ENCODE measurements at regions not wholly inside any gene's neighbourhood (a gene's known extent, or its start where the extent isn't known, plus 50 kb on each side); places are given as distances from the start of the nearest gene placed in this dataset.

GRCh38 chr1:59033761-59034160, 249.9 kb upstream of the JUN start:
- no peak for DNase-seq

DNA sequence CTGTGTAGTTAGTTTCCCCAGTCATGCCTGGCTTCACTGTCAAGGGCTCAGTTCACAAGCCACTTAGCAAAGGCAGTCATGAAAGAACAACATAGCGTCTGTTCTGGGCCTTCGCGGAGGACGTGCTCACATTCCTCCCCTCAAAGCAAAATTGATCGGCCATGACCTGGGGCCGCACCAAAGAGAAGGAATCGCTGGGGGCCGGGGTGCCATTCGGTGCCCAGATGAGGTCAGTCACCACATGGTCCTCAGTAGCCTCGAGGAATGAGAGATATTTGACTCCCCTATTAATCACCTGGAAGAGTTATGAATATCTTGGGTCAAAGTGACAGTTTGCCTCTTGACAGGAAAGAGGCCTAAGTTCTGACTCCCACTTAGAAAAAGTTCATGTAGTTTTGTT, 251.1 kb upstream of the JUN start:
- DNase-seq = no peak

DNA sequence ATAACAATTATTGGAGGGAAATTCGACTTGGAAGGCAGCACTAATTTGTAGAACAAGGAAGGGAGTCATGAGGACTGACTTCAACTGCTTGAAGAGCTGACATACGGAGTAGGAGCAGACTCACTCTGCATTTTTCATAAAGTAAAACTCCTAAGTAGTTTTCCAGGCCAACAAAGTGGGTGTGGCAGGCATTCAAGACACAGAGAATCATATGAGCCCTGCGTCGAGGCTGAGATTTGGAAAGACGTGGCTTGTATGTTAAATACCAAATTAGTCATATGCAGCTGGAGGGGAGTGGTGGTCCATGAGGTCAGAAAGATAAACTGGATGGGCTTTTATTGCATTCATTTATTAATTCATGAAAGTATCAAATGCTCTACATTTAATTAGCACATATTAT, 255.7 kb upstream of the JUN start:
- no peak for DNase-seq

GRCh38 chr1:59040486-59040885, 256.4 kb upstream of the FGGY start:
- DNase-seq = no peak

GRCh38 chr1:59041646-59042277, 255.1 kb upstream of the FGGY start:
- no peak for DNase-seq

DNA sequence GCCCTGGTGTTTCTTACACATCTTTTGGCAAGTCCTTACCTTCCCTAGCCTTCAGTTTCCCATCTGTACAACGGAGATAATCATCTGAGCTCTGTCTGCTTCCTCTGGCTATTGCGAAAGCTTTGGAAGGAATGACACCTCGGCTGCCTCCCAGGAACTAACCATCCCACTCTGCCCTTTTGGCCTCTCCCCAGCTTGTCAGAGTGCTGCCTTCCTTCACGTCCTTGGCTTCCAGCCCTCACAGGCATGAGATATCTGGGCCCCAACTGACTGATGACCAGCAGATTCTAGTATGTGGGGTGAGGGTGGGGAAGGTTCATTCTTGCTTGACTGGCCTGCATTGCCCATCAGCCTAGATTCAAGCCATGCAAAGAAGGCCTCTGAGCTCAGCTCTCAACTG, 253.1 kb upstream of the FGGY start:
- DNase-seq = no peak

GRCh38 chr1:59044535-59045121, 252.3 kb upstream of the FGGY start:
- DNase-seq = no peak

GRCh38 chr1:59045137-59045536, 251.8 kb upstream of the FGGY start:
- no peak for DNase-seq

GRCh38 chr1:59045636-59046035, 251.3 kb upstream of the FGGY start:
- no peak for DNase-seq

DNA sequence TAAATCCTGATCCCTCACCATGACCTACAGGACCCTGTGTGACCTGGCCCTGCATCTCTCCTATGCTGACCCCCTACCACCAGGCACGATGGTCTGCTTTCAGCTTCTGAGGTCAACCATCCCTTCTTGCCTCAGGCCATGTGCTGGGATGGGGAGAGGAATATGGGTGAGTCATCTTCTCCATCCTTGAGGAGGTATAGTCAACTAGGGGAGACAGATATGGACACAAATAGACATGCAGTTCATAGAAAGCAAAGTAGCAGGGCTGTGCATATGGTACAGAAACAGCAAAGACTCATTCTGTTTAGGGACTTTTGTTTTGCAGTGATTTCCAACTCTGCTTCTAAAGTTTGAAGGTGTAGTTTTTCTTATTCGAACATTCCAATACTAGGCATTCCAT, 250.8 kb upstream of the FGGY start:
- no peak for DNase-seq

- DNase-seq = no peak
These were observed 250.2 kb upstream of the FGGY start for GRCh38 chr1:59046730-59047157.

GRCh38 chr1:59051007-59051406, 245.9 kb upstream of the FGGY start:
- DNase-seq = no peak

- no peak for DNase-seq
These were observed 244.7 kb upstream of the FGGY start for GRCh38 chr1:59052166-59052590.

DNA sequence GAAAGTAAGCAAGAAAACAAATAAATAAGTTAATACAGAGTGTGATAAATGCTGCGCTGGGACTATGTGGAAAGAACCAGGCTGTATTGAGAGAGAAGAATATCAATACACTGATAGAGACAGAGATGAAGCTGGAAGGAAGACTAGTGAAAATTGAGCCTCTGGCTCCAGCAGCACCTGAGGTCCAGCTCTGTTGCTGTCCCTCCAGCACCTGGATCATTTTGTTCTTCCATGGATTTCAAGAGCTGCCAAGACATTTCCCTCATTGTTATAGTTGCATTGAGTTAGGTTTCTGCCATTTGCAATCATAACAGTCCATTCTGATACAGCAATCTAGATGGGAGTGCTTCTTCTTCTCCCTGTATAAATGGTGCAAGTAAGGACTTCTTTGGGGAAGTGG, 242.7 kb upstream of the FGGY start:
- DNase-seq = no peak

- no peak for DNase-seq
These were observed 240.8 kb upstream of the FGGY start for GRCh38 chr1:59055908-59056719.

DNA sequence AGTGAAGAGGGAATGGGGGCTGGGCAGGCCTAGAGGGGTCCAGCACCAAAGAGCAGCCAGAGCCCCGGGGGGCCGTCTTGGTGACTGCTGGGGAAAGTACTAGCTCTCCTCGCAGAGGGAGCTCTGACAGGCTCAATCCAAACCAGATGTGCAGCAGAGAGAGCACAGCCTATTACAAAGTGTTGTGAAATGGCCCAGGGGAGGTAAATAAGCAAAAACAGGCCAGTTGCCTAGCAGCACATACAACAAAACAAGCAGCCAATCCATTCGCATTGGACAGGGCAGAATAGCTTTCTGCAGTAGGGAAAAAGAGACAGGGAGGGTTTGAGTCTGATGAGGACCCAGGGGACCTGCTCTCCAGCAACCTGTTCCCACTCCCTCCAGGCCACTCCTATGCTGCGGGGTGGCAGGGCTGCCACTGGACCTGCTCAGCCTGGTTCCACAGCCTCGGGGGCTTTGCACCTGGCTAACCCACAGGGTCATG, 239.6 kb upstream of the FGGY start:
- no peak for DNase-seq

GRCh38 chr1:59057796-59058195, 239.1 kb upstream of the FGGY start:
- DNase-seq = no peak

- no peak for DNase-seq
These were observed 238.0 kb upstream of the FGGY start for GRCh38 chr1:59058665-59059439.

DNA sequence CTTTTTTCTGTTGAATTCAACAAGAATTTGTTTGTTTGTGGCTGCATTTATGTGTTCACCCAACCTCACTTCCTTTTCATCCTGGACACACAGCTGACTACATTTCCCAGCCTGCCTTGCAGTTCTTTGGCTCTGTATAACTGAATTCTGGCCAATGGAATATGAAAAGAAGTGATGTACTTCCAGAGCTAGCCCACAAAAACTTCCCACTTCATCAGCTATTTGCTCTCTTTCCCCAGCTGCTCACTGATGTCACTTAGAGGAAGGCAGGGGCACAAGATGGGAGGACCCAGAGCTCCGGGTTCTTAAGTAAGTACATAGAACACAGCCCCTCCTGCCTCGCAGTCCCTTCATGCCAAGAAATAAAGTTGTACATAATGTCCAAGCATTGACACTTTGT, 235.0 kb upstream of the FGGY start:
- no peak for DNase-seq

- no peak for DNase-seq
These were observed 234.2 kb upstream of the FGGY start for GRCh38 chr1:59062743-59063142.

DNA sequence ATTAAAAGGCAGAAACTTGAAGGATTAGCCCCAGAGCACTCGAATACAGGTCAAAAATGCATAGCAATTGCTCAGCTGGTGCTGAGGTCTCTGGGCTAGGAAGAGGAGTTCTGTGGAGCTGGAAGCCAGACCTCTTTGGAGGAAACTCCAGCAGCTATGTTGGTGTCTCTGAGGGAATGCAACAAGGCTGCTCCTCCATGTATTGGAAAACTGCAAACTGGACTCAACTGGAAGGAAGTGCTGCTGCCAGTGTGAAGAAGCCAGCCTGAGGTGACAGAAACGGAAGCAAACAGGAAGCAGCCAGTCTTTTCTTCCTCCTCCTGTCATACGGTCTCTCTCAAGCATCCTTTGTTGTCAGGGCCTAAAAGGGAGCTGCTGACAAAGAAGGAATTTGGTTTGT, 233.4 kb upstream of the FGGY start:
- DNase-seq = no peak

GRCh38 chr1:59064592-59064991, 232.3 kb upstream of the FGGY start:
- DNase-seq = no peak

GRCh38 chr1:59066236-59066635, 230.7 kb upstream of the FGGY start:
- no peak for DNase-seq

Data from NCI-H1694 treated with DMSO at 0.1 percent for 48 hours (cell line).